ENCODE measurements at regions not wholly inside any gene's neighbourhood (a gene's known extent, or its start where the extent isn't known, plus 50 kb on each side); places are given as distances from the start of the nearest gene placed in this dataset.

- no peak for TF ChIP-seq CTCF (IDR thresholded peaks at IDR 0.05)
- Mint-ChIP-seq H3K27me3 (ENCODE audit: unreplicated experiment) (no peaks in the 10 kb centered on the region), H3K27ac (ENCODE audit: unreplicated experiment) (no peak overlapping the region), H3K9me3 (ENCODE audit: unreplicated experiment) (peaks cover 7% of the 10 kb centered on the region), H3K4me3 (ENCODE audit: unreplicated experiment) (no peak overlapping the region), H3K4me1 (ENCODE audit: unreplicated experiment) (no peaks in the 10 kb centered on the region), H3K36me3 (ENCODE audit: unreplicated experiment) (no peaks in the 10 kb centered on the region)
- DNase-seq (ENCODE audit: extremely low spot score, unreplicated experiment): no peak
Observed at GRCh38 chr19:29320086-29320485, 107.1 kb upstream of the UQCRFS1 start.

DNA sequence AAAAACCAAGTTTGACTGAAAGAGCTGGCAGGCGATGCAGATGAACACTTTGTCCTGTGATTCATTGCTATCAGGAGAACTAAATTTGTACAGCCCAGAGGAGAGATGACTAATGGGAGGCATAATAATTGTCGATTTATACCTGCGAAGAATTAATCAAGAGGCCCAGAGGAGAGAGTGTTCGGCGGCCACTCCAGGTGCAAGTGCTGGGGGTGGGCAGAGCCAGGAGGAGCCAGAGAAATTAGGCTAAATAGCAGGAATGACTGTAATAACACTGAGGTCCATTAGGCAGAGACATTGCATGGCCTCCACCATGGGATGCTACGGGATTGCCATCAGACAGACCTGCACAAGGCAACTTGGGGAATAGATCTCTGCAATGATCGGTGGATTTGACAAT, 107.7 kb upstream of the UQCRFS1 start:
- H3K9me3 Mint-ChIP-seq (ENCODE audit: unreplicated experiment): peaks cover 7% of the 10 kb centered on the region
- H3K27me3 Mint-ChIP-seq (ENCODE audit: unreplicated experiment): no peaks in the 10 kb centered on the region
- H3K4me1 Mint-ChIP-seq (ENCODE audit: unreplicated experiment): no peaks in the 10 kb centered on the region
- peak; percentile 49 for DNase-seq (ENCODE audit: extremely low spot score, unreplicated experiment)
- H3K27ac Mint-ChIP-seq (ENCODE audit: unreplicated experiment): no peak overlapping the region
- no peak for TF ChIP-seq CTCF (IDR thresholded peaks at IDR 0.05)
- H3K4me3 Mint-ChIP-seq (ENCODE audit: unreplicated experiment): no peak overlapping the region
- no peaks in the 10 kb centered on the region for H3K36me3 Mint-ChIP-seq (ENCODE audit: unreplicated experiment)

GRCh38 chr19:29321116-29321515, 108.2 kb upstream of the UQCRFS1 start:
- no peaks in the 10 kb centered on the region for H3K4me1 Mint-ChIP-seq (ENCODE audit: unreplicated experiment)
- peaks cover 12% of the 10 kb centered on the region for H3K9me3 Mint-ChIP-seq (ENCODE audit: unreplicated experiment)
- no peak for TF ChIP-seq CTCF (IDR thresholded peaks at IDR 0.05)
- DNase-seq (ENCODE audit: extremely low spot score, unreplicated experiment): peak; percentile 53
- no peak overlapping the region for H3K4me3 Mint-ChIP-seq (ENCODE audit: unreplicated experiment)
- H3K36me3 Mint-ChIP-seq (ENCODE audit: unreplicated experiment): no peaks in the 10 kb centered on the region
- H3K27me3 Mint-ChIP-seq (ENCODE audit: unreplicated experiment): no peaks in the 10 kb centered on the region
- H3K27ac Mint-ChIP-seq (ENCODE audit: unreplicated experiment): no peak overlapping the region

GRCh38 chr19:29323021-29323430, 110.1 kb upstream of the UQCRFS1 start:
- peak; percentile 73 for DNase-seq (ENCODE audit: extremely low spot score, unreplicated experiment)
- Mint-ChIP-seq H3K27me3 (ENCODE audit: unreplicated experiment) (no peaks in the 10 kb centered on the region), H3K9me3 (ENCODE audit: unreplicated experiment) (peaks cover 23% of the 10 kb centered on the region), H3K36me3 (ENCODE audit: unreplicated experiment) (no peaks in the 10 kb centered on the region), H3K27ac (ENCODE audit: unreplicated experiment) (no peak overlapping the region), H3K4me1 (ENCODE audit: unreplicated experiment) (no peaks in the 10 kb centered on the region), H3K4me3 (ENCODE audit: unreplicated experiment) (no peak overlapping the region)
- no peak for TF ChIP-seq CTCF (IDR thresholded peaks at IDR 0.05)

DNA sequence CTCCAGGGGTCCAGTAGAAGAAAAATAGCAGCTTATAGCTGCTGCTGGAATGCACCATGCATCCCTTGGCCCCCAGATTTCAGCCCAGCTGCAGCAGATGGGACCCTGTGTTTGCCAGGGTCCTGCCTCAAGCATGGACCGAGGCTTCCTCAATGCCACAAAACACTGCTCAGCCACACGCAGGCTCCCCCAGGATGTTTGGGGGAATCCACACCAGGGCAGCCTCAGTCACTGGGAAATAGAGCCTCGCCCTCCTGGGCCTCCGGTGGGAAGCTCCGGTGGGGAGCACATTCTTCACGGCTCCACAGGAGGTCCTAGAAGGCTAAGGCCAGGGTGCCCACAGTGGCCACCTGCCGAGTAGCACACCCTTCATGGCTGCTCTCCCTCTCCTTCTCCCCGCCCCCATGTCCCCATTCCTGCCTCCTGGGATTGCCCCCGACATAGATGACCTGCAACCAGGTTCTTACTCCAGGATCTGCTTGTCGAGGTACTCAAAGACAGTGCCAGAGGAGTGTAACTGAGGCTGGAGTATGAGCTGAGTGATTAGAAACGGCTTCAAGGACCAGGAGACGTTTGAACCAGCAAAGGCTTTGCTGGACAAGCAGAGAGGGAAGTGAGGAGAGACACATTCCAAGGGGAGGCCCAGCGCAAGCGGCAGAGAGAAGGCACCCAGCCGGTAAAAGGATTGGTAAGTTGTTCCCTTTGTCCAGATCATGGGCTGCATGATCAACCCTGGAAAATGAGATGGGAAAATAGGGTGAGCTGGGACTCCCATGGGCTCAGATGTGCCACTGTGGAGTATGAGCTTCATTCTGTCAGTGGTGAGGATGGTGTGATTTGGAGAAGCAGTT, 110.7 kb upstream of the UQCRFS1 start:
- H3K27me3 Mint-ChIP-seq (ENCODE audit: unreplicated experiment): no peaks in the 10 kb centered on the region
- DNase-seq (ENCODE audit: extremely low spot score, unreplicated experiment): peak; percentile 73
- peaks cover 23% of the 10 kb centered on the region for H3K9me3 Mint-ChIP-seq (ENCODE audit: unreplicated experiment)

More for the DNA sequence above, 110.7 kb upstream of the UQCRFS1 start:
- no peak overlapping the region for H3K4me3 Mint-ChIP-seq (ENCODE audit: unreplicated experiment)
- no peaks in the 10 kb centered on the region for H3K4me1 Mint-ChIP-seq (ENCODE audit: unreplicated experiment)
- H3K36me3 Mint-ChIP-seq (ENCODE audit: unreplicated experiment): no peaks in the 10 kb centered on the region
- no peak overlapping the region for H3K27ac Mint-ChIP-seq (ENCODE audit: unreplicated experiment)
- no peak for TF ChIP-seq CTCF (IDR thresholded peaks at IDR 0.05)

All from osteocyte (in vitro differentiated cells).